SK-N-MC (cell line): ENCODE measurements at regions not wholly inside any gene's neighbourhood (a gene's known extent, or its start where the extent isn't known, plus 50 kb on each side); places are given as distances from the start of the nearest gene placed in this dataset.
A peak's percentile ranks its signal among the peaks of the same experiment; 100 is the strongest.

Source experiments
- EZH2 ChIP-seq: fragments of 200-600 bp; sonication (generic); IDR thresholded peaks from one replicate; pipeline ENCODE4 v1.6.1; 2017; ENCODE audit warnings: antibody characterized with exemption
- POLR2AphosphoS5 ChIP-seq: IDR thresholded peaks from 2 replicates; pipeline ENCODE4 v1.6.1; 2012; ENCODE audit warnings: mild to moderate bottlenecking, low read depth, low read length, borderline replicate concordance

DNA sequence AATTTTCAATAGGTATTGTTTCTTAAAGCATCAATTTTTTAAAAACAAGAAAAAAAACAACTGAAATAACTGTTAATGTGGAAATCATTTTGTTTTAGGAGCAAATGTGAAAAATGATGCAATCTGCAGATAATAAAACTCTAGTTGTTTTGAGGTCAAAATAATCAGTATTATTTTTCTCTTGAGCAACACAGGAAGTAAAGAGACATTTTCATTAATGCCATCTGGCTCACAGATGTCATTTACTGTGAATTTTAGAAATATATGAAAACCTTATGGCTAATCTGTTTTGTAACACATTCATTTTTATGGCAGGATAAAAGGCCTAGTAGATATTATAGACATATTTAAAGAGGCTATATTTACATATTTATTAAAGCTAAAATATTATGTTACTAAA is 141.6 kb downstream of the PCDH18 start:
- TF ChIP-seq EZH2 (no peak), POLR2AphosphoS5 (peak; percentile 83; the same call in 1 of the 2 replicates)
